ENCODE measurements at regions not wholly inside any gene's neighbourhood (a gene's known extent, or its start where the extent isn't known, plus 50 kb on each side); places are given as distances from the start of the nearest gene placed in this dataset.

DNA sequence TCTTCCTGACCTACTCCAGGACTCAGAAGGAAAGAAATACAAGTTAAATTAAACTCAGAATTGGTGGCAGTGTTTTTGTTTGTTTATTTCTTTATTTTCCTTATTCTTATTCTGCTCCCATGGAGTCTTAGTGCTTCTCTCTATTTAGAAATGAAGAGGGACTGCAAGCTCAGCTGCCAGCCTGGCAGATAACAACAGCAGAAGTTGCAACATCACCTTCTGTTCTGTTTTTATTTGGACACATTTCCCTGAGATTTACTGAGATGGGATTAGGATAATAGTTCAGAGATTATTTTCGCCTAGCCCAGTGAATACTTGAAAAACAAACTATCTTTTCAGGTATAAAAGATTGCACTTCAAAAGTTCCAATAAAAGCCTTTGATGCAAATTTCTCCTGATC lies 70.4 kb upstream of the DTNA start:
- no peak for DNase-seq (ENCODE audit: low read depth in 2 of 2)

DNA sequence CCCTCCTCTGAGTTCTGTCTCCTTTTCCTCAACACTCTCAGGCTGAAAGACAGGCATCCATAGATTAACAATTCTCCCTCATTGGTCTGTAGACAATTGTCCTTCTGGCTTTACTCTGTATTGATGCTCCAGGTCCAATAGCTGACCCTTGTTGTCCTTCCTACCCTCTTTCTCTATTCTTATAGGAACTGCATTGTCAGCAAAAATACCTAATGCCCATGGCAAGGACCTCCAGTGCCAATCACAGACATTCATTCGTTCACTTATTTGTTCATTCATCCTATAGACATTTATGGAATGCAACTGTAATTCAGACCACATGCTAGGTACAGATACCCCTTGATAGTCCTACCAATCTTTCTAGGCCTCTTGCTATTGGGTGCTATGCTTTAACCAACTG lies 69.8 kb upstream of the DTNA start:
- no peak for DNase-seq (ENCODE audit: low read depth in 2 of 2)

DNA sequence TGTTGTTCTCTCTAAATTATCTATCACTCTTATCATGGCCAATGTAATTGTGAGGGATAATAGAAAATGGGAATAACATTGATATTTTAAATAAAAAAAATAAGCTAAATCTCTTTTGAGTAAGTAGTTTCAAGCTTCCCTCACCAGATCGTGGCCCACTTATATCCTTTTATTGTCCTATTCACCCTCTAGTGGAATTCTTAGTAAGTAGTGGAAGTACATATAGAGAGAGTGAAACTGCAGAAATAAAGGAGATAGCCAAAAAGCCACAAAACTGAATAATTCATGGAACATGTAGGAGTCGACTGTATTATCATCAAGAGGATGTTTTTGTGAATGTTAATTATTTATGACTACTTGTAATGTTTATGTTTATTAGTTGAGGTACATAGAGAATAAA lies 66.1 kb upstream of the DTNA start:
- DNase-seq (ENCODE audit: low read depth in 2 of 2) = no peak

DNA sequence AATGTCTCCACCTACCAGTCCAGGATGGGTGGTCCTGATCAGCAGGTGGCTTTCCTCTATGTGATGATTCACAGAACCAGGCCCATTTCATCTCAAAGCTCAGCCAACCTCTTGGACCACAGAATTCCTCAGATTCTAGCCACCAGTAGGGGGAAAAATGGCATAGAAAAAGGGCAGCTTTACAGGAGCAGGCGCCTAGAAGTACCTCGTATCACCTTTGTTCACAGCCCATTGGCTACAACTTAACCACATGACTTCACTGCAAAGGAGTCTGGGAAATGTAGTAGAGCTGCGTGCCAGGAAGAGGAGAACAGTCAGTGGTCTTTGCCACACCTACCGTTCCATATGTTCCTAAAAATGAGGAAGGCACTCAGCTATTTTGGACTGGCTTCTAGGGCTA lies 62.8 kb upstream of the DTNA start:
- no peak for DNase-seq (ENCODE audit: low read depth in 2 of 2)

DNA sequence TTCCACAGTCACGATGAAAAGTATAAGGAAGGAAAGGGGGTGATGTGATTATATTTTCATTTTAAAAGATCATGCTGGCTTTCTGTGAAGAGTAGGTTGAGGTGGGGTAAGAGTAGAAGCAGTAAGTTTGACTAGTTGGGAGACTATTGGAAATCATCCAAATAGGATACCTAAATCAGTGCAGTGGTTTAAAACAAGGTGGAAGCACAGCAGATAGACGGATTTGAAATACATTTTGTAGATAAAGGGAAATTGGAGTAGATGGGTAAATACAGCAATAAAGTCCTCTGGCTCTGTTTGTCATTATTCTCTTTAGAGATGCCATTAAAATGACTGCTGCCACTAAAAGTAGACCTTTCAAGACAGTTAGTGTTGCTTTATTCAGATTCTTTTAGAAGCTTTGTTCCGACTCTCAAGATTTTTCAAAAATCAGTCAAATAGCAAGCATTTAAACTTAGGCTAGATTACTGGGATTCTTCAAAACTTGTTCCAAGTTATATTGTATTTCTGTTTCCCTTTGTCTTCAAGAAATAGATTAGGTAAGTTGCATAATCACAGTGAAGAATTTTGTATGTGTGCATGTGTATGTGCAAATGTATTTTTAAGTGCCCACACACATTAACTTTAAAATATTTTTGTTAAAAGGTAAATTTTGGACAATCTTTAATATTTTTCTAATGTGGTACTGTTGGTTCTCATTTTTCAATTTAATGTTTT lies 61.7 kb upstream of the DTNA start:
- DNase-seq (ENCODE audit: low read depth in 2 of 2) = no peak

DNA sequence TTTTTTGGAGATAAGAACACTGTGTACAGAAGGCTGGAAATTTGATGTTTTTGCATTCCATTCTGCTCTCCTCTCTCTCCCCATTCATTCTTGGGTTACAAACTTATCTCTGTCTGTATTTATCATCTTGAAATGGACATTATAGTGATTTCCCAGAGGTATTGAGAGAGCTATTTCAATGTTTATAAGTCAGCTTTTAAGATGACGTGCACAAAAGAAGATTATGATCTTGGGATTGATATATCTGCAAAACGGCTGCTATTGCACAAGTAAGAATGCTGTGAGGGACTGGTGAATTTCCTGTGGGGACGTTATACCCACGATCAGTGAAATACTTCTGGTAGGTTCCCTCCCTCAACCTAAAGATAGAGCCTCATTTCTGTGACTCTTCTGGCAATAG lies 61.0 kb upstream of the DTNA start:
- DNase-seq (ENCODE audit: low read depth in 2 of 2) = peak; percentile 12 to 18

DNA sequence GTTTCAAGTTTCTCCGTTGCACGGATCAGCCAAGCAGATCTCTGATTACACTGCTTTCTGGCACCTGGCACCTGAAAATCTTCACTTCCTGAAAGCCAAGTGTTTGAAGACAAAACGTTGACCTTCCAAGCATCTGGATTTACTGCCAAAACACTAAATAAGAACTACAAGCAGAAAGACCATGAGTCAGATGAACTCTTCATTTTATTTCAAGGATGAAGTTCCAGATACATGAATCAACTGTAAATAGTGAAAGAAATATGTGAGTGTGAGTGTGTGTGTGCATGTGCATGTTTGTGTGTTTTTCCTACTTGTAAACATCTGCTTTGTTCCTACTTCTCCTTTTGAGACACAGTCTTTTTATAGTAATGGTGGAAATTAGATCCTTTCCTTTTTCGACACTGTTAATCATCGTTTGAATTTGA lies 60.0 kb upstream of the DTNA start:
- DNase-seq (ENCODE audit: low read depth in 2 of 2) = peak; percentile 43 to 49

DNA sequence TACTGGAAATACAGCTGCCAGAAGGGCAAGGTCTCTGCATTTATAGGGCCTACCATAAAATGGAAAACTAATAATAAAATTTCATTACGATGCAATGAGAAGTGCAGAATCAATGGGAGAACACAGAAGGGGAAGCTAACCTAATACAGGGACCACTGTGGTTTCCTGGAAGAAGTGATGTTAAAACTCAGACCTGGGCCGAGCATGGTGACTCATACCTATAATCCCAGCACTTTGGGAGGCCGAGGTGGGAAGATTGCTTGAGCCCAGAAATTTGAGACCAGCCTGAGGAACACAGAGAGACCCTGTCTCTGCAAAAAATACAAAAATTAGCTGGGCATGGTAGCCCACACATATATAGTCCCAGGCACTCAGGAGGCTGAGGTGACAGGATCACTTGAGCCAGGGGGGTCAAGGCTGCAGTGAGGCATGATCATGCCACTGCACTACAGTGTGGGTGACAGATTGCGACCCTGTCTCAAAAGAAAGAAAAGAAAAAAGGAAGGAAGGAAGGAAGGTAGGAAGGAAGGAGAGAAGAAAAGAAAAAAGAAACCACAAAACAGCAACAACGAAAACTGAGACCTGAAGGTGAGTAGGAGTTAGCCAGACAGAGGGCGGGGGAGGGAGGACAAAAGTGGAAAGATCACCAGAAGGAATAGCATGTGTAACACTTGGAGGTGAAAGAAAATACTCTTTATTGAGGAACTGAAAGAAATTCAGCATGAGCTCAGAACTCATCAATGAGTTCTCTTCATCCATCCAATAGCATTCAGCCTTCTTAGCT lies 58.3 kb upstream of the DTNA start:
- DNase-seq (ENCODE audit: low read depth in 2 of 2) = no peak

DNA sequence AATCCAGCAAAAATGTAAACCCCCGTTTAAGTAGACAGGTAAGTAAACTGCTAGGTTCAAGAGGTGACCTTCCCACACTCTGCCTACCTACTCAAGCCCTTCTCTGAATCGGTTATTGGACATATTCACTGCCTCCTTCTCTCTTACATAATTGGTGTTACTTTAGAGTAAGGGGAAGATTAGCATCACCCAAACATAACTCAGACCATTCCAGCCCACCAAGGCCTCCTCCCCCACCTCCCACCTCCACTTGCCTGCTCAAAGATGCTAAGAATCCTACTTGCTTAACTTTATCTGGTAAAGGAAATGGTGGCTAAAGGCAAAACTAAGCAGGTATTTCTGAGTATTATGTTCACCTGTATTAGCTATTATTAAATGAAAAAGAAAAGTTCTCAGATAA lies 55.0 kb upstream of the DTNA start:
- no peak for DNase-seq (ENCODE audit: low read depth in 2 of 2)

DNA sequence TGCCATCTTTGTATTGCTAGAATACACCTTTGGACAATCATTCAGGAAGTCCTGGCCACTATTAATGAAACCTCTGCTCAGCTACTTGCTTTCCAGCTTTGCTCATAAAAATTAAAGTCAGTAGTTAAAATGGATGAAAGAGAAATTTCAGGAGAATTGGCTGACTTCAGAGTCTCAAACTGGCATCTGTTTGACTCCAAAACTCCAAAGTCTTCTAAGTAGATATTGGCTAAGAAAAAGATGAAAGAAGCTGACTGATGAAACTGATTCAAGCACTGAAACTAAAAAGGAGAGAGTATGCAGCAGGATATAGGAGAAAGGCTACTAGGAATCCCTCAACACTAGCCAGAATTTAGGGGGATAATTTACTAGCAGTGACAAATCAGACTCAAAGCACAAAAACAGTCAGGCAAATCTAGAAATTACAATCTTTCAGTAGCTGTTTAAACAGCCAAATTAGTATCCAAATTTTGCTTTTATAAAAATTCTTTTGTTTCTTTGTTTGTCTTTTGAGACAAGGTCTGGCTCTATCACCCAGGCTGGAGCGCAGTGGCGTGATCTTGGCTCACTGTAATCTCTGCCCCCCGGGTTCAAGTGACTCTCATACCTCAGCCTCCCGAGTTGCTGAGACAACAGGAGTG lies 52.1 kb upstream of the DTNA start:
- no peak for DNase-seq (ENCODE audit: low read depth in 2 of 2)

DNA sequence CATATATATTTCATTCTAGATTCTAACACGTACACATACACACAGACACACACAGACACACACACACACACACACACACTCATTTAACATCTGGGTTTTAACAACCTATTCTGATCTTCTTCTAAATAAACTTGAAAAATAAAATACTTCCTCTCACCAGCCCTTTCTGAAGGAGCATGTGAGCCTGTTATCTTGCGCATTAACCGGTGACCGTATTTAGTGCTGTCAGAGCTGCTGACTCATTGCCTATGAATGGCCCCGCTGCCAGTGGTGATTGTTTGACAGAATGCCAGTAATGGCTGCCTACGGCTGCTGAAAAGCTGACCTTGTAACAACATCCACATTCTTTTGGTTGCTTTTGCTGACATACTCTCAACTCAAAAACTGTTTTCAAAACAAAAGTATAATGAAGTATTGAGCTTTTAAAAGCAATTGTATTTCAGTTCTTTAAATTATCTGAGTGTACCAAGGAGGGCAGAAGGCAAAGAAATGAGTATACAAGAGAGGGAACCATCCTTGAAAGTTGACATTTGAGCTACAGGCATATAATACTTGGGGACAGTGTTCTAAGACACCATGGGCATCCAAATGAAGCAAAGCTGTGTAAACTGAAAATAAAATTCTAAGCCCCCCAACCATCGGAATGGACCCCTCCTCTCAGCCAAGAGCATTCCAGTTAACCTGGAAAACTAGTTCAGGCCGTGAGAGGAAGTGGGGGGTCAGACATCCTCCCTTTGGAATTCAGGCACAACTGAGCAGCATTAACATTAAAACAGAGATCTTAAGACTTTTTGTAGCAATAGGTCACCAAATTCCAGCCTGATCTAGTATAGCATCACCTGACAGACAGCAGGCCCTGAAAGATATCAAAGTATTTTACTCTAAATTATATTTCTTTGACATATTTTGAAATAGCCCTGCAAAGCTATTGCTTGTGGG lies 50.2 kb upstream of the DTNA start:
- peak; percentile 85 to 88 for DNase-seq (ENCODE audit: low read depth in 2 of 2)
